Gastroesophageal sphincter (tissue), 2 donors: ENCODE measurements at regions not wholly inside any gene's neighbourhood (a gene's known extent, or its start where the extent isn't known, plus 50 kb on each side); places are given as distances from the start of the nearest gene placed in this dataset.

ENCODE experiments used
- EP300 ChIP-seq: sonication (generic); formaldehyde crosslinking; IDR thresholded peaks from one replicate; pipeline ENCODE4 v1.6.1; 2017; ENCODE audit warnings: antibody characterized with exemption, mild to moderate bottlenecking
- POLR2AphosphoS5 ChIP-seq: sonication (generic); formaldehyde crosslinking; IDR thresholded peaks from one replicate; pipeline ENCODE4 v1.6.1; 2017; ENCODE audit warnings: antibody characterized with exemption

- TF ChIP-seq POLR2AphosphoS5 (no peak), EP300 (no peak)
Measured at GRCh38 chr9:126217250-126217653, 109.4 kb upstream of the MVB12B start.
